H1 (cell line): ENCODE measurements at regions not wholly inside any gene's neighbourhood (a gene's known extent, or its start where the extent isn't known, plus 50 kb on each side); places are given as distances from the start of the nearest gene placed in this dataset.
"Not testable (repeated sequence)": the region's sequence is repeated elsewhere in the genome, so short reads cannot be mapped to it uniquely, and the experiment has no call there.

ENCODE experiments used
- BRCA1 ChIP-seq: IDR thresholded peaks from 2 replicates; pipeline ENCODE4 v1.6.1; 2012; ENCODE audit warnings: low read depth, low read length, improper control_type of control experiment
- EGR1 ChIP-seq: IDR thresholded peaks from 2 replicates; pipeline ENCODE4 v1.6.1; 2011; ENCODE audit warnings: low read depth, low read length, borderline replicate concordance
- EP300 ChIP-seq, 2 experiments: IDR thresholded peaks; 1 replicate in 1 of 2; 2 replicates in 1 of 2; pipeline ENCODE4 v1.6.1; 2011 to 2012; ENCODE audit warnings: low read depth in 2 of 2, low read length in 2 of 2, mild to moderate bottlenecking in 2 of 2, borderline replicate concordance in 1 of 2, inconsistent platforms in 1 of 2, moderate library complexity in 1 of 2
- EZH2 ChIP-seq: fragments of 200-600 bp; sonication (generic); IDR thresholded peaks from 2 replicates; pipeline ENCODE4 v1.7.1; 2012; ENCODE audit warnings: low read depth, mild to moderate bottlenecking, moderate library complexity, low read length, inconsistent platforms; ENCODE audit not compliant: severe bottlenecking
- FOSL1 ChIP-seq: IDR thresholded peaks from 2 replicates; pipeline ENCODE4 v1.6.1; 2011; ENCODE audit warnings: mild to moderate bottlenecking, low read depth, low read length, moderate library complexity; ENCODE audit not compliant: insufficient read depth
- POLR2A ChIP-seq, 2 experiments: IDR thresholded peaks; 1 replicate in 1 of 2; 2 replicates in 1 of 2; pipeline ENCODE4 v1.6.1; 2011; ENCODE audit warnings: low read depth in 2 of 2, low read length in 2 of 2, mild to moderate bottlenecking in 2 of 2; ENCODE audit errors: control extremely low read depth in 1 of 2
- POLR2AphosphoS5 ChIP-seq: IDR thresholded peaks from 2 replicates; pipeline ENCODE4 v1.6.1; 2011; ENCODE audit warnings: low read depth, low read length
- RBBP5 ChIP-seq: IDR thresholded peaks from 2 replicates; pipeline ENCODE4 v1.7.1; 2012; ENCODE audit warnings: low read depth, mild to moderate bottlenecking, inconsistent platforms, low read length, moderate library complexity, borderline replicate concordance
- RXRA ChIP-seq: IDR thresholded peaks from 2 replicates; pipeline ENCODE4 v1.6.1; 2011; ENCODE audit warnings: low read depth, mild to moderate bottlenecking, low read length, moderate library complexity; ENCODE audit not compliant: insufficient read depth
- SP2 ChIP-seq: IDR thresholded peaks from 2 replicates; pipeline ENCODE4 v1.6.1; 2012; ENCODE audit warnings: mild to moderate bottlenecking, low read length, inconsistent platforms
- TAF1 ChIP-seq: IDR thresholded peaks from 2 replicates; pipeline ENCODE4 v1.6.1; 2011; ENCODE audit warnings: mild to moderate bottlenecking, low read depth, low read length
- TF ChIP-seq, protein P1 (sequence below): IDR thresholded peaks from 2 replicates; pipeline ENCODE4 v1.6.1; 2011; ENCODE audit warnings: low read depth, mild to moderate bottlenecking, low read length; ENCODE audit not compliant: insufficient read depth

DNA sequence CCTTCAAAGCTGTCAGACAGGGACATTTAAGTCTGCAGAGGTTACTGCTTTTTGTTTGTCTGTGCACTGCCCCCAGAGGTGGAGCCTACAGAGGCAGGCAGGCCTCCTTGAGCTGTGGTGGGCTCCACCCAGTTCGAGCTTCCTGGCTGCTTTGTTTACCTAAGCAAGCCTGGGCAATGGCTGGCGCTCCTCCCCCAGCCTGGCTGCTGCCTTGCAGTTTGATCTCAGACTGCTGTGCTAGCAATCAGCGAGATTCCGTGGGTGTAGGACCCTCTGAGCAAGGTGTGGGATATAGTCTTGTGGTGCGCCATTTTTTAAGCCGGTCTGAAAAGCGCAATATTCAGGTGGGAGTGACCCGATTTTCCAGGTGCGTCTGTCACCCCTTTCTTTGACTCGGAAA lies 166.4 kb downstream of the SHCBP1 start:
- TF ChIP-seq EZH2; EP300 (IDR thresholded peaks at IDR 0.05; ENCODE audit: borderline replicate concordance in 1 of 2, low read depth in 2 of 2, low read length in 2 of 2); POLR2AphosphoS5; RBBP5; FOSL1; BRCA1; RXRA; EGR1; TAF1; POLR2A (IDR thresholded peaks at IDR 0.05; ENCODE audit: control extremely low read depth in 1 of 2, low read depth in 2 of 2, low read length in 2 of 2); SP2: not testable (repeated sequence)
- TF ChIP-seq, protein P1, sequence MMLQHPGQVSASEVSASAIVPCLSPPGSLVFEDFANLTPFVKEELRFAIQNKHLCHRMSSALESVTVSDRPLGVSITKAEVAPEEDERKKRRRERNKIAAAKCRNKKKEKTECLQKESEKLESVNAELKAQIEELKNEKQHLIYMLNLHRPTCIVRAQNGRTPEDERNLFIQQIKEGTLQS = not testable (repeated sequence)
